ENCODE measurements at regions not wholly inside any gene's neighbourhood (a gene's known extent, or its start where the extent isn't known, plus 50 kb on each side); places are given as distances from the start of the nearest gene placed in this dataset.
"Not testable (repeated sequence)": the region's sequence is repeated elsewhere in the genome, so short reads cannot be mapped to it uniquely, and the experiment has no call there.

GRCh38 chr17:70976447-70976846, 807.1 kb downstream of the KCNJ2 start:
- intact Hi-C loops (cut with DNase I): no loop called here
- no peak for DNase-seq (ENCODE audit: low spot score)

DNA sequence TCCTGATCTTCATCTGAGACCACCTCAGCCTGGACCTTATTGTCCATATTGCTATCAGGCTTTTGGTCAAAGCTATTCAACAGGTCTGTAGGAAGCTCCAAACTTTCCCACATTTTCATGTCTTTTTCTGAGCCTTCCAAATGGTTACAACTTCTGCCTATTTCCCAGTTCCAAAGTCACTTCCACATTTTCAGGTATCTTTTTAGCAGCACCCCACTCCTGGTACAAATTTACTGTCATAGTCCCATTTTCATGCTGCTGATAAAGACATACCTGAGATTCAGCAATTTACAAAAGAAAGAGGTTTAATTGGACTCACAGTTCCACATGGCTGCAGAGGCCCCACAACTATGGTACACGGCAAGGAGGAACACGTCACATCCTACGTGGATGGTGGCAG, 815.5 kb downstream of the KCNJ2 start:
- intact Hi-C loops (cut with DNase I): no loop called here
- DNase-seq (ENCODE audit: low spot score): no peak

DNA sequence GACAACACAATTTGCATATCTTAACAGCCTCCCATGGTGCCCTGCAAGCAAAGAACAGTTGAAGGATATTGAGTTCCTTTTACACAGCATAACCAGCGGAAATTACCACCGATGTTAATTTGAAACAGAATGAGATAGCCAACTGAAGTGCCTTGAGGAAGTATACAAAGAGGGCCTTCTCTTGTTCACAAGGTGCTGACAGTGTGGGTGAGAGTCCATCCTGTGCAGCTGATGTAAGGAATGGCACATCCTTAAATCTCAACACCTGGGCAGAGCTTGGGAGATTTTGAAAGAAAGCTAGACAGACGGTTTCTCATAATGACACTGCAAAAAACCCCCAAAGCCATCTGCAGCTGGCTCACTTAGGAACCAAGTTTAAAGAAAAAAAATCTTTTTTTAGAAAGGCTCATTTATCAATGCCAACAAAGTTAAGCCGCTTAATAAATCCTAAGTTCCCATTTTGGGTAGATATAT, 818.6 kb downstream of the KCNJ2 start:
- no peak for DNase-seq (ENCODE audit: low spot score)
- intact Hi-C loops (cut with DNase I): no loop called here

GRCh38 chr17:70988622-70989021, 819.3 kb downstream of the KCNJ2 start:
- intact Hi-C loops (cut with DNase I): no loop called here
- no peak for DNase-seq (ENCODE audit: low spot score)

DNA sequence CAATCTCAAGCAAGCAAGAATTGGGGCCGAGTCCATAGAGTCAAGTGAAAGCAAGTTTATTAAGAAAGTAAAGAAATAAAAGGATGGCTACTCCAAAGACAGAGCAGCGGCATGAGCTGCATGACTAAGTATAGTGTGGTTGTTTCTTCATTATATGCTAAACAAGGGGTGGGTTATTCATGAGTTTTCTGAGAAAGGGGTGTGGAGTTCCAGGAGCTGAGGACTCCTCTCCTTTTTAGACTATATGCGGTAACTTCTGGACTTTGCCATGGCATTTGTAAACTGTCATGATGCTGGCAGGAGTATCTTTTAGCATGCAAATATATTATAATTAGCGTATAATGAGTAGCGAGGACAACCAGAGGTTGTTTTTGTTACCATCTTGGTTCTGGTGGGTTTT, 819.9 kb downstream of the KCNJ2 start:
- no peak for DNase-seq (ENCODE audit: low spot score)
- intact Hi-C loops (cut with DNase I): no loop called here

DNA sequence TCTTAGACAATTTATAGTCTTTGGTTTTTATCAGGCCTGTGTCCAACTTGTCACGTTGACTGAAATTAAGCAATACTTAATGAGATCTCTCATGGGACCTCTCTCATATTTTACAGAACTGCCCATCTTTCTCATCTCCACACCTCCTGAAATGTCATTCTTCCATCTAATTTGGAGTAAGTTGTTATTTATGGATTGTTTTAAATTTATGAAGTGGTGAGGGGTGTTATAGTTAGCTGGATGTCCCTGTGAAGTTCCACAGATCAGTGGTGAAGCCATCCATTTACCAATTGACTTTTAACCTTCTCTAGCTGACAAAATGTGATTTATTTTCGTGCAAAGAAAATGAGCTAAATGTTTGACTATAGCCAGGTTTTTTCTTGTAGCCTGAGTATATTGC, 824.9 kb downstream of the KCNJ2 start:
- DNase-seq (ENCODE audit: low spot score): no peak
- intact Hi-C loops (cut with DNase I): no loop called here

GRCh38 chr17:70995997-70996396, 826.7 kb downstream of the KCNJ2 start:
- no peak for DNase-seq (ENCODE audit: low spot score)
- intact Hi-C loops (cut with DNase I): no loop called here

GRCh38 chr17:71003736-71004135, 834.4 kb downstream of the KCNJ2 start:
- intact Hi-C loops (cut with DNase I): no loop called here
- DNase-seq (ENCODE audit: low spot score): no peak

- DNase-seq (ENCODE audit: low spot score): no peak
- intact Hi-C loops (cut with DNase I): no loop called here
Observed at GRCh38 chr17:71004413-71004812, 835.1 kb downstream of the KCNJ2 start.

- intact Hi-C loops (cut with DNase I): no loop called here
- DNase-seq (ENCODE audit: low spot score): no peak
Observed at GRCh38 chr17:71011391-71011790, 842.1 kb downstream of the KCNJ2 start.

DNA sequence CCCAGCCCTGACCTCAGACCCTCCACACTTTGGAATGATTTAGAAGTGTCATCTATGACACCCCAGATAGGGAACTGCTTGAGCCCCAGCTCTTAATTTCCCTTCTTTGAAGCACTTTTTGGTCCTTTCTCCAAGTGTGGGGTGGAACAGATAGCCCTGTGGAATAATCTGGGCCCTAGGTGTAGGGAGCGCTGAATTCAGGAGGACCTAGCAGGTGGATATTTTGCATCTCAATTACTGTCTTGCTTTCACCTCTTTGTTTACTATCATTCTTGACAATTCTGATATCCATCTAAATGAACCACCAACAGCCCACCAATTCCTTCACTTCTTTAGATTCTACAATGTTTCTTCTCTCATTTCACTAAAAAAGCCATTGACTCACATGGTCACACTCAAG, 850.4 kb downstream of the KCNJ2 start:
- no peak for DNase-seq (ENCODE audit: low spot score)
- intact Hi-C loops (cut with DNase I): no loop called here

DNA sequence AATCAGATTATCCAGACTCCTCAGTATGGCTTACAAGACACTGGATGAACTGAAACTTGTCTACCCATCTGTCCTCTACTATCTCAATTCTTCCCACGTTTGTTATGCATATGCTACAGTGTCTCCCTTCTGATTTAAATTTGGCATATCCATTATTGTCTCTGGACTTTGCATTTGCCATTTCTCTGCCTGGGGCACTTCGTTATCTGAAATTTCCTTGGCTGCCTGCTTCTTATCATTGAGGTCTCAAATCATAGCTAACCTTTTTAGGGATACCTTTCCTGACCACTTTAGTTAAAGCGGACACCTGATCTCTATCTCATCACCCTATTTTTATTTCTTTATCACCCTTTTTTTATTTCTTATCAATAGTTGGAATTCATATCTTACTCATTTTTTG, 853.4 kb downstream of the KCNJ2 start:
- intact Hi-C loops (cut with DNase I): no loop called here
- DNase-seq (ENCODE audit: low spot score): no peak

DNA sequence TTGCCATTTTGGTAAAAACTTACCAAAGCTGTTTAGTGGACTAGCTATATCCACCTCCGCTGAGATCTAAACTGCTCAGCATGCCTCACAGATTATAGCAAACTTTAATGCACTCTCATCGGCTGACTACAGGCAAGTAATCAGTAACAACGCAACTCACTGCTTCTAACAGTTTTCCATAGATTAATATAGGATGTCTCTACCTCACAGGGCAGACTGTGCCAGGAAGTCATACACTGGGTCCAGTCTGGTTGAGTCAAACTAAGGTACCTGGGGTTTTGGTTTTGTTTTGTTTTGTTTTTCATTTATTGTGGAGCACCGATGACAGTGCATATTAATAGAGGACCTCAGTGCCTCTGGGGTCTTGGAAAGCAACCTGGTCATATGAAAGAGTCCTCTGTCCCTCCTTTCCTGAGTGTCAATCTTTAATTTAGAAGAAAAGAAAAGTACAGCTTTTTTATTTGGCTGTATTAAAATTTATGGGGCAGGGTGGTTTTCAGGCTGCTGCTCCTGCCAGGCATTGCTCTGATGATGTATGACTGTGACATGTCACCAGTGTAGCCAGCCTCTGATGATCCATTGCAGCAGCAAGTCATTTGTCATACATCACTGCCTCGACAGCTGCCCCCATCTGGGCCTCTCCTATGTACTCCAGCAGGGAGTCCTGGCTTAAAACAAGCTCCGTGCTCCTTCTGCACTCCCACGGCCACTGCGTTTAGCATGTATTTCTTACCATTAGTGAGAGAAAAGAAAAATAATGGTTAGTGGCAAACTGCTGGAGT, 854.1 kb downstream of the KCNJ2 start:
- intact Hi-C loops (cut with DNase I): no loop called here
- no peak for DNase-seq (ENCODE audit: low spot score)

GRCh38 chr17:71024172-71024571, 854.8 kb downstream of the KCNJ2 start:
- no peak for DNase-seq (ENCODE audit: low spot score)
- intact Hi-C loops (cut with DNase I): no loop called here

DNA sequence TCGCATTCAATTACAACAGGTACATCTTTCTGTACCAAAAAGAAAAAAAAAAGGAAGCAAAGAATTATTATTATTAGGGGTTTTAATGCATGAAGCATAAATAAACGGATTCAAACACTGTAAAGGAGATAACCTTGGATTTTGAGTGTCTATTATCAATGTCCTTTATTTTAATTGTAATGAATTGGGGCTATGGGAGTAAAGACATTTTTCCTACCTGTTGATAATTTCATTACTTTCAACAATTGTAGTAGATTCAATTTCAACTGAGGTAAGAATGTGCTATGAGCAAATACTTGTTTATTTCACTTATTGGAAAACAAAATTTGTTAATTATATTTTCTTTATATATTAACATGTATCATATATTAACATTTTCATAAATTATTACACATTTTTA, 855.6 kb downstream of the KCNJ2 start:
- no peak for DNase-seq (ENCODE audit: low spot score)
- intact Hi-C loops (cut with DNase I): no loop called here

DNA sequence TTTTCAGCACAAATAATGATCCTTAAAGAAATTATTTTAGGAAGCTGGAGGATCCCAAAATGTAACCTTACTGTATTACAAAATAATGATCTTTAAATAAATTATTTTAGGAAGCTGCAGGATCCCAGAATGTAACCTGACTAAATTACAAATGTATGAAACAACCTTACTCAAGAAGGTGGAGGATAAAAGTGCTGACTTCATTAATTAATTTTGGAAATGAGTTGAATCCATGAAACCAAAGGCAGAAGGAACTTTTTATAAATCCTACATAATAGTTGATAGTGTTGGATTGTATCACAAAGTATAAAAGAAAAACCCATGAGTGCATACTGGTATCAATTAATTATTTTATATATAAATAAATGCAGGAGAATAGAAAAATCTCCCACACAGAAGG, 859.9 kb downstream of the KCNJ2 start:
- intact Hi-C loops (cut with DNase I): no loop called here
- DNase-seq (ENCODE audit: low spot score): no peak

DNA sequence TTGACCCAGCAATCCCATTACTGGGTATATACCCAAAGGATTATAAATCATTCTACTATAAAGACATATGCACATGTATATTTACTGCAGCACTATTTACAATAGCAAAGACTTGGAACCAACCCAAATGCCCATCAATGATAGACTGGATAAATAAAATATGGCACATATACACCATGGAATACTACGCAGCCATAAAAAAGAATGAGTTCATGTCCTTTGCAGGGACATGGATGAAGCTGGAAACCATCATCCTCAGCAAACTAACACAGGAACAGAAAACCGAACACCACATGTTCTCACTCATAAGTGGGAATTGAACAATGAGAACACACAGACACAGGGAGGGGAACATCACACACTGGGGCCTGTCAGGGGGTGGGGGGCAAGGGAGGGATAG, 862.0 kb downstream of the KCNJ2 start:
- DNase-seq (ENCODE audit: low spot score); intact Hi-C loops (cut with DNase I): not testable (repeated sequence)

GRCh38 chr17:71032746-71033273, 863.5 kb downstream of the KCNJ2 start:
- intact Hi-C loops (cut with DNase I): no loop called here

GRCh38 chr17:71033336-71033735, 864.0 kb downstream of the KCNJ2 start:
- intact Hi-C loops (cut with DNase I): no loop called here
- DNase-seq (ENCODE audit: low spot score): no peak

More at GRCh38 chr17:71032746-71033273, 863.5 kb downstream of the KCNJ2 start:
- no peak for DNase-seq (ENCODE audit: low spot score)

- intact Hi-C loops (cut with DNase I): no loop called here
- DNase-seq (ENCODE audit: low spot score): no peak
Observed at GRCh38 chr17:71035226-71035625, 865.9 kb downstream of the KCNJ2 start.

DNA sequence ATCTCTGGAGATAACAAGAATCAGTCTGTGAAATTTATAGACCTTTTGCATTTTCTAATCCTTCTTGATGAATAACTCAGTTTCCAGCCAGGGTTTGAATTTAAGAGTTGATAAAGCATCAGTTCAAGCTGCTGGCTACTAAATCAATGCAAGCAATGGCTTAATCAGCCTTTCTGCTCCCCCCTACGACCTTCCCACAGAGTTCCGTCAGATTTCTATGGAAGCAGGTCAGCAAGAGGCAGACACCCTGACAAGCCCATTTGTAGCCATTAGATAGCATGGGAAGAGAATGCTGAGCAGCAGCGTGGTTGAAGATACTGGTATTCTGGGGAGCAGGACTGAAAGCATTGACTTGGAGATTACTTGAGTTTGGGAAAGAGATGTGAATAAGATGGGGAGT, 868.1 kb downstream of the KCNJ2 start:
- intact Hi-C loops (cut with DNase I): no loop called here
- no peak for DNase-seq (ENCODE audit: low spot score)

Data from posterior vena cava (tissue), 2 donors.